ENCODE measurements at regions not wholly inside any gene's neighbourhood (a gene's known extent, or its start where the extent isn't known, plus 50 kb on each side); places are given as distances from the start of the nearest gene placed in this dataset.

GRCh38 chr1:191490303-191490702, 668.0 kb upstream of the RGS18 start:
- no peaks in the 10 kb centered on the region for H3K4me1 Mint-ChIP-seq
- Histone ChIP-seq H2BK15ac (ENCODE audit: low read depth, low read length) (no peak overlapping the region), H4K5ac (ENCODE audit: insufficient read length, low read depth, low read length) (no peak overlapping the region), H3K27me3 (ENCODE audit: insufficient read depth, low read length) (no peaks in the 10 kb centered on the region), H3K4ac (ENCODE audit: low read depth, low read length) (no peak overlapping the region), H3K23ac (ENCODE audit: insufficient read length, low read depth, low read length) (no peak overlapping the region), H2BK120ac (ENCODE audit: low read depth, low read length, poor library complexity, severe bottlenecking) (no peak overlapping the region), H3K27ac (ENCODE audit: insufficient read length, low read depth, low read length) (no peak overlapping the region), H4K8ac (replicated peaks; ENCODE audit: insufficient read length, low read depth, low read length) (no peak overlapping the region), H3K79me2 (ENCODE audit: insufficient read depth, low read length) (no peaks in the 10 kb centered on the region), H3T11ph (ENCODE audit: low read length) (no peak overlapping the region), H3K14ac (ENCODE audit: insufficient read depth, low read length) (no peak overlapping the region), H3K56ac (ENCODE audit: insufficient read length, low read depth, low read length) (no peak overlapping the region), H3K23me2 (ENCODE audit: insufficient read length, low read depth, low read length, poor library complexity, severe bottlenecking) (no peaks in the 10 kb centered on the region), H2AK5ac (ENCODE audit: insufficient read length, low read length) (no peak overlapping the region), H3K79me1 (ENCODE audit: insufficient read depth, low read depth, low read length, poor library complexity, severe bottlenecking) (no peaks in the 10 kb centered on the region), H2BK20ac (ENCODE audit: low read depth, low read length, poor library complexity, severe bottlenecking) (no peak overlapping the region), H2BK5ac (ENCODE audit: insufficient read length, low read length) (no peak overlapping the region), H3K9ac (ENCODE audit: extremely low read depth, insufficient read length, low read length) (no peak overlapping the region), H4K20me1 (ENCODE audit: control insufficient read depth, insufficient read depth, insufficient read length) (no peaks in the 10 kb centered on the region), H3K9me3 (ENCODE audit: control insufficient read depth, low read depth, low read length) (no peaks in the 10 kb centered on the region), H2BK12ac (ENCODE audit: insufficient read length, low read depth, low read length) (no peak overlapping the region), H2AFZ (ENCODE audit: low read length) (no peak overlapping the region), H3K4me1 (ENCODE audit: insufficient read depth, low read length) (no peaks in the 10 kb centered on the region), H4K91ac (ENCODE audit: insufficient read length, low read depth, low read length) (no peak overlapping the region), H3K4me2 (ENCODE audit: insufficient read depth, insufficient read length, low read length) (no peak overlapping the region), H3K18ac (ENCODE audit: insufficient read length, low read depth, low read length) (no peak overlapping the region)
- peaks cover 0 to 10% of the 10 kb centered on the region in 2 experiments; a peak in 3 of 5 replicates for H3K9me3 Mint-ChIP-seq
- no peak overlapping the region for H3K27ac Mint-ChIP-seq
- no peak for DNase-seq
- no peak overlapping the region for H3K4me3 Mint-ChIP-seq
- peaks cover 0 to 4% (median 2%) of the 10 kb centered on the region in 3 experiments; a peak in 2 of 7 replicates for H3K36me3 Mint-ChIP-seq (ENCODE audit: insufficient read depth in 1 of 3, low read depth in 3 of 3)
- no peak for TF ChIP-seq CTCF (conservative IDR thresholded peaks at IDR 0.05)
- WGBS (ENCODE audit: extremely low coverage, insufficient read length, low lambda C conversion rate): no CpG with 5 or more reads among the region's 2 CpGs
- no peaks in the 10 kb centered on the region for H3K27me3 Mint-ChIP-seq (ENCODE audit: low read depth)
